ENCODE measurements at regions not wholly inside any gene's neighbourhood (a gene's known extent, or its start where the extent isn't known, plus 50 kb on each side); places are given as distances from the start of the nearest gene placed in this dataset.

DNA sequence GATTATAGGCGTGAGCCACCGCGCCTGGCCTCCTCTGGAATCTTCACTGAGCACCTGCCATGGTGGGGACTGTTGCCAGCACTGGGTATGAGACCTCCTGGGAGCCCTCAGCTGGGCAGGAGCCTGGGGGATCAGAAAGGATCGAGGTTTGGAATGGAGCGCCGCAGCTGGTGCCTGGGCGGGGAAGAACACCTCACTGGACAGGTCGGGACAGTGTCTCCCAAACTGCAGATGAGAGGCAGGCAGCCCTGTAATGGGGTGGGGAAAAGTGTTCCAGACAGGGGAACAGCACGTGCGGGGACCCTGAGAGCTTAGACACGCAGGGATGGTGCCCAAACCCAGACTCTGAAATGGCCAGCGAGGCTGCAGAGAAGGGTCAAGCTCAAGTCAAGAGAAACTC lies 150.9 kb upstream of the C1orf174 start:
- intact Hi-C loops (cut with DNase I; ENCODE audit: low total_unique reads), result no loop called here
- Histone ChIP-seq H3K27ac (no peak overlapping the region), H3K27me3 (no peaks in the 10 kb centered on the region), H3K4me3 (no peak overlapping the region), H3K4me1 (peaks cover 10% of the 10 kb centered on the region), H3K9me3 (no peaks in the 10 kb centered on the region), H3K36me3 (ENCODE audit: low read depth, missing control alignments) (no peaks in the 10 kb centered on the region)
- WGBS, 2 donors, result 91 to 95% methylated on average over 12 of the region's 12 CpGs
- DNase-seq, result no peak
- no peak for TF ChIP-seq POLR2A (IDR thresholded peaks at IDR 0.05)

DNA sequence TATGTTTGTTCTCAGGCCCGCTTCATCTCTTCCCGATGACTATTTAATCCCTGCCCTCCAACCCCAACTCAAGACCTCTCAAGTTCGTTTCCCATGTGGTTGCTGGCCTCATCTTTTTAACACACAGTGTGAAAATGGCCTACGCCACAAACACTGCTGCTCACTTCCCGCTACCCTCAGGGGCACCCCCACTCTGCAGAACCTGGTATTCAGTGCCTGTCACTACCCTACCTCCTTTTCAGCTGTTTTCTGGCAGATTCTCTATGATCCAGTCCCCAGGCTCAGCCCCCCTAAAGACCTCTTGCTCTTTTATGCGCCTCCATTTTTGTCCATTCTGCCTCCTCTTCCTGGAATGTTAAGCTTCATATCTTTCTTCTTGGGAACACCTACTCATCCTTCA lies 152.6 kb upstream of the C1orf174 start:
- Histone ChIP-seq H3K36me3 (ENCODE audit: low read depth, missing control alignments) (no peaks in the 10 kb centered on the region), H3K27ac (no peak overlapping the region), H3K27me3 (no peaks in the 10 kb centered on the region), H3K4me1 (peaks cover 10% of the 10 kb centered on the region), H3K9me3 (no peaks in the 10 kb centered on the region), H3K4me3 (no peak overlapping the region)
- intact Hi-C loops (cut with DNase I; ENCODE audit: low total_unique reads), result no loop called here
- DNase-seq, result no peak
- TF ChIP-seq, protein P1, sequence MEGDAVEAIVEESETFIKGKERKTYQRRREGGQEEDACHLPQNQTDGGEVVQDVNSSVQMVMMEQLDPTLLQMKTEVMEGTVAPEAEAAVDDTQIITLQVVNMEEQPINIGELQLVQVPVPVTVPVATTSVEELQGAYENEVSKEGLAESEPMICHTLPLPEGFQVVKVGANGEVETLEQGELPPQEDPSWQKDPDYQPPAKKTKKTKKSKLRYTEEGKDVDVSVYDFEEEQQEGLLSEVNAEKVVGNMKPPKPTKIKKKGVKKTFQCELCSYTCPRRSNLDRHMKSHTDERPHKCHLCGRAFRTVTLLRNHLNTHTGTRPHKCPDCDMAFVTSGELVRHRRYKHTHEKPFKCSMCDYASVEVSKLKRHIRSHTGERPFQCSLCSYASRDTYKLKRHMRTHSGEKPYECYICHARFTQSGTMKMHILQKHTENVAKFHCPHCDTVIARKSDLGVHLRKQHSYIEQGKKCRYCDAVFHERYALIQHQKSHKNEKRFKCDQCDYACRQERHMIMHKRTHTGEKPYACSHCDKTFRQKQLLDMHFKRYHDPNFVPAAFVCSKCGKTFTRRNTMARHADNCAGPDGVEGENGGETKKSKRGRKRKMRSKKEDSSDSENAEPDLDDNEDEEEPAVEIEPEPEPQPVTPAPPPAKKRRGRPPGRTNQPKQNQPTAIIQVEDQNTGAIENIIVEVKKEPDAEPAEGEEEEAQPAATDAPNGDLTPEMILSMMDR (IDR thresholded peaks at IDR 0.05), result no peak
- no peak for TF ChIP-seq POLR2A (IDR thresholded peaks at IDR 0.05)
- 76 to 91% methylated on average over 6 of the region's 6 CpGs for WGBS, 2 donors

DNA sequence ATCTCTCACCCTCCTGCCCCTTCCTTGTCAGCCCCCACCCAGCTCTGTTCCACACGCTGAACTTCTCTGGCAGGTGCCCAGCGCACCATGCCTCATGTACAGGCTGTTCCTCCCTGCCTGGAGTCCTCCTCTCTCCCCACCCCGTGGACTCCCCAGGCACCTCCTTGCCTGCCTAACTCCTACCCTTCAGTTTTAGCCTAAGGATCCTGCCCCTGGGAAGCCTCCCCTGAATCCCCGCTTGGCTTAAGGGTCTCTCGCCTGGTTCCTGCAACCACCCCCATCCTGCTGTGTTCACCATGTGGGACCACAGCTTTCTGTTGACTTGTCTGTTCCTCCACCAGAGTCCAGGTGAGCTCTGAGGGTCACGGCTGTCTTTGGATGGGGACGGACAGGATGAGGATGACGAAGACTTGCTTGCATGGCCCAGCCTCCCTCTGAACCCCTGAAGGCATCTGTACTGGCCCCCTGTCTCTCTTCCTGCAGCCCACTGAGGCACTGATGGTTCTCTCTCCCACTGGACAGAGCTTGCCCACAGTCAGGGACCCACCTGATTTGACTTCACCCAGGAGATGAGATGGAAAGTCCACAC lies 153.2 kb upstream of the C1orf174 start:
- Histone ChIP-seq H3K27ac (no peak overlapping the region), H3K4me1 (peaks cover 4% of the 10 kb centered on the region), H3K4me3 (no peak overlapping the region), H3K36me3 (ENCODE audit: low read depth, missing control alignments) (no peaks in the 10 kb centered on the region), H3K27me3 (no peaks in the 10 kb centered on the region), H3K9me3 (no peaks in the 10 kb centered on the region)
- no peak for DNase-seq
- 88 to 91% methylated on average over 6 to 8 of the region's 8 CpGs for WGBS, 2 donors
- TF ChIP-seq, protein P1 (IDR thresholded peaks at IDR 0.05), result no peak
- TF ChIP-seq POLR2A (IDR thresholded peaks at IDR 0.05), result no peak
- intact Hi-C loops (cut with DNase I; ENCODE audit: low total_unique reads), result no loop called here

DNA sequence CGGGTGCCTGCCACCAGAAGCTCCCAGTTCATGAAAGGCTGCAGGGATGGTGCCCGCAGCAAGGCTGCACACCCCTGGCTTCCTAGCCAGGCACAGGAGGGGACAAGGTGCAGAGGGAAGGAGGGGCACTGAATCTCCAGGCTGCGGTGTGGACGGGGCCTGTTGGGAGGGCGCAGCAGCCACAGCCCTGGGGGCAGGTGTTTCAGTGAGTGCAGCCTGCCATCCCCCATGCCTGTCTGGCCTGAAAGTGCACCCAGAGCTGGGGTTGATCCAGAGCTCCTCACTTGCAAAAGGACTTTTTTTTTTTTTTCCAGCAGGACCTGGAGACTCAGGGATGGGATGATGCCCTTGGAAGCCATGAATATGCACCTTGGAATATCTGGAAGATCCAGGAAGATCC lies 153.7 kb upstream of the C1orf174 start:
- Histone ChIP-seq H3K27ac (no peak overlapping the region), H3K9me3 (no peaks in the 10 kb centered on the region), H3K36me3 (ENCODE audit: low read depth, missing control alignments) (no peaks in the 10 kb centered on the region), H3K4me1 (no peaks in the 10 kb centered on the region), H3K27me3 (no peaks in the 10 kb centered on the region), H3K4me3 (no peak overlapping the region)
- TF ChIP-seq, protein P1 (IDR thresholded peaks at IDR 0.05), result no peak
- no peak for TF ChIP-seq POLR2A (IDR thresholded peaks at IDR 0.05)
- no peak for DNase-seq
- intact Hi-C loops (cut with DNase I; ENCODE audit: low total_unique reads), result no loop called here
- 90 to 95% methylated on average over 5 of the region's 5 CpGs for WGBS, 2 donors

DNA sequence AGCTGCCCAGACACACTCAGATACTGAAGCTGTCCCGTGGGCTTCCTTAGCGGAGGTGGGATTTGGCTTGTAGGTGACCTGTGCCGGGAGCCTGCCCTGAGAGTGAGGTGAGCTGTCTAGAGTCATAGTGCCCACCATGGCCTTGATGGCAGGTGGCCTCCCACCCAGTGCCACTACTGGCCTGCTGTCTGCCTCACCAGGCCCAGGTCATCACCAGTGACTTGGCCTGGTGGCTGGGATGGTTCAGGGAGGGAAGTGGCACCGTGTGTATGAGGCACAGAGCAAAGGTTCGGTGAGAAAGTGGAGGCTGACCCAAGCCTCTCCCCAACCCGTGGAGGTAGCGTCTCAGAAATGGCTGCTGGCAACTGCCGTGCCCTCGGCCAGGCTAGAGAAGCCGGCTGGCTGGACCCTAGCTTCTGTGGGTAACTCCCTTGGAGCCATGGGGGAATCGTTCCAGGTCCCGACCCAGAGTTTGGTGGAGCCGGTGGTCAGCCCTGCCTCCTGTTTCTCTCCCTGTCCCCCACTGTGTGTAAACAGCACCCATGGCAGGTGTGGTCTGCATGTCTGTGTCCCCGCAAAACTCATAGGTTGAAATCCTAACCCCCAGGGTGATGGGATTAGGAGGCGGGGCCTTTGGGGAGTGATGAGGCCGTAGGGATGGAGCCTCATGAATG lies 155.4 kb upstream of the C1orf174 start:
- no peak for DNase-seq
- H3K27ac ChIP-seq, result no peak overlapping the region
- H3K27me3 ChIP-seq, result no peaks in the 10 kb centered on the region
- no peaks in the 10 kb centered on the region for H3K36me3 ChIP-seq (ENCODE audit: low read depth, missing control alignments)
- 80 to 84% methylated on average over 13 to 16 of the region's 16 CpGs for WGBS, 2 donors
- H3K4me3 ChIP-seq, result no peak overlapping the region
- H3K4me1 ChIP-seq, result no peaks in the 10 kb centered on the region
- H3K9me3 ChIP-seq, result no peaks in the 10 kb centered on the region
- no peak for TF ChIP-seq POLR2A (IDR thresholded peaks at IDR 0.05)
- TF ChIP-seq, protein P1 (IDR thresholded peaks at IDR 0.05), result no peak
- intact Hi-C loops (cut with DNase I; ENCODE audit: low total_unique reads), result no loop called here
